A673 (cell line): ENCODE measurements at regions not wholly inside any gene's neighbourhood (a gene's known extent, or its start where the extent isn't known, plus 50 kb on each side); places are given as distances from the start of the nearest gene placed in this dataset.

Experiments used
- BruUV-seq: library from RNA; stranded (reverse); fragments of 400-500 nt; replicated peaks from 2 replicates; lab custom pipeline; 2021; lab: Mats Ljungman, UMichigan
- CTCF ChIA-PET: fragments of 300-600 bp; sonication (Branson Sonifier 250); formaldehyde crosslinking; loops from one replicate; lab custom pipeline; 2022; ENCODE audit warnings: antibody characterized with exemption; lab: Charles Lee
- POLR2A ChIA-PET: fragments of 300-600 bp; sonication (Branson Sonifier 250); formaldehyde crosslinking; loops from one replicate; lab custom pipeline; 2022; ENCODE audit warnings: antibody characterized with exemption; ENCODE audit not compliant: low non-redundant PET; lab: Charles Lee
- DNase-seq: peaks from one replicate; pipeline ENCODE4 v3.0.0-alpha.2; 2015; ENCODE audit warnings: low spot score
- H3K27ac ChIP-seq: fragments of 200-600 bp; sonication (generic); 2 replicates; pipeline ENCODE4 v1.5.1; 2016; ENCODE audit warnings: mixed run types, low read depth, mild to moderate bottlenecking, mixed read lengths, antibody characterized with exemption, low read length; ENCODE audit not compliant: poor library complexity, severe bottlenecking
- H3K27me3 ChIP-seq: fragments of 200-600 bp; sonication (generic); replicated peaks from 2 replicates; pipeline ENCODE4 v1.6.1; 2017; ENCODE audit warnings: mixed run types, low read depth, mild to moderate bottlenecking, mixed read lengths, antibody characterized with exemption, low read length; ENCODE audit not compliant: insufficient read depth, poor library complexity
- H3K36me3 ChIP-seq: fragments of 200-600 bp; sonication (generic); 2 replicates; pipeline ENCODE4 v1.6.1; 2016; ENCODE audit warnings: mixed run types, mild to moderate bottlenecking, mixed read lengths, antibody characterized with exemption, low read length; ENCODE audit not compliant: insufficient read depth, poor library complexity, severe bottlenecking
- H3K4me1 ChIP-seq: fragments of 200-600 bp; sonication (generic); 2 replicates; pipeline ENCODE4 v1.6.1; 2017; ENCODE audit warnings: mixed run types, mild to moderate bottlenecking, mixed read lengths, antibody characterized with exemption, low read length; ENCODE audit not compliant: insufficient read depth, poor library complexity, severe bottlenecking
- H3K4me3 ChIP-seq: fragments of 200-600 bp; sonication (generic); 2 replicates; pipeline ENCODE4 v1.5.1; 2016; ENCODE audit warnings: low read depth, mixed run types, mild to moderate bottlenecking, mixed read lengths, low read length; ENCODE audit not compliant: poor library complexity, severe bottlenecking
- H3K9me3 ChIP-seq: fragments of 200-600 bp; sonication (generic); 2 replicates; pipeline ENCODE4 v1.6.1; 2016; ENCODE audit warnings: mixed run types, low read depth, mild to moderate bottlenecking, mixed read lengths, antibody characterized with exemption, low read length; ENCODE audit not compliant: poor library complexity, severe bottlenecking
- EZH2 ChIP-seq: fragments of 200-600 bp; sonication (generic); IDR thresholded peaks from 2 replicates; pipeline ENCODE4 v1.6.1; 2017; ENCODE audit warnings: borderline replicate concordance, low read depth, mild to moderate bottlenecking, mixed read lengths, antibody characterized with exemption, low read length; ENCODE audit not compliant: poor library complexity, severe bottlenecking
- intact Hi-C: fragments of 100-400 bp; cut with micrococcal nuclease; formaldehyde crosslinking; loops from one replicate; pipeline ENCODE4 v1.10.0; 2022; ENCODE audit not compliant: unreplicated experiment
- TF ChIP-seq, protein P1 (sequence below): fragments of 300-800, 200-600 bp; sonication (generic); conservative IDR thresholded peaks from 2 replicates; pipeline ENCODE4 v1.5.1; 2017; ENCODE audit warnings: low read depth, mild to moderate bottlenecking, antibody characterized with exemption, low read length, moderate library complexity, mixed read lengths

DNA sequence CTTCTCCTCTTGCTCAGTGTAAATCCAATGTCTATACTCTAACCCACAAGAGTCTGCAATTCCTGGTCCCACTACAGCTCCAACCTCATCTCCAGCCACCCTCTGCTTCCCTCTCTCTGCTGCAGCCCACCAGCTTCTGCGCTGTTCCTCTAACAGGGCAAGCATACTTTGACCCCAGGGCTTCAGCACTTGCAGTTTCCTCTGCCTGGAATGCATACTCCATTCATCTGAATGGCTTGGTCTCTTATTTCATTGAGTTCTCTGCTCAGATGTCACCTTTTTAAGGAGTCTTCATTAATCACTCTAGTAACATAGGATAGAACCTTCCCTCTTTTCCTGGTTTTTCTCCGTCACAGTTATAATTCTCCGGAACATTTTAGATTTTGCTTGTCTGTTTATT is 141.6 kb downstream of the BUD13 start:
- Histone ChIP-seq H3K9me3 (no peaks in the 10 kb centered on the region), H3K27me3 (peaks cover 19% of the 10 kb centered on the region), H3K27ac (no peak overlapping the region), H3K4me1 (no peaks in the 10 kb centered on the region), H3K4me3 (no peak overlapping the region), H3K36me3 (no peaks in the 10 kb centered on the region)
- POLR2A ChIA-PET = no interaction called here
- BruUV-seq = no TSS peak
- CTCF ChIA-PET = no interaction called here
- DNase-seq = no peak
- intact Hi-C loops = no loop called here
- TF ChIP-seq EZH2 = no peak

DNA sequence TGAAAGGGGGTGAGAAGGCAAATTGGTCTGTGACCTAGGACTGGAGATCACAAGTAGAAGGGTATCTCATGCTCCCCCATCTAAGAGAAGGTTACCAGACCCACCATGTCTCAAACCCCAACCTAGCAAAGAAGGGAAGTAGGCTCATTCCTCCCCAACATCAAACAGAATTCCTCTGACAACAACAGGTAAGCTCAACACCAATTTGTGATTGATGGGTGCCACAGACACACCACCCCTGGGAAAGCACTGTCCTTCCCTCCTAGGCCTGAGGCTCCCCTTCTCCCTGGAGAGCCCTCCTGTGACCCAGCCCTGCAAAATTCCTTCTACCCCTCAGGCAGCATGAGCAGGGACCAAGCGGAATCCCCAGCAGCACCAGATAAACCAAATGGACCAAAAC is 154.3 kb downstream of the BUD13 start:
- no TSS peak for BruUV-seq
- TF ChIP-seq, protein P1, sequence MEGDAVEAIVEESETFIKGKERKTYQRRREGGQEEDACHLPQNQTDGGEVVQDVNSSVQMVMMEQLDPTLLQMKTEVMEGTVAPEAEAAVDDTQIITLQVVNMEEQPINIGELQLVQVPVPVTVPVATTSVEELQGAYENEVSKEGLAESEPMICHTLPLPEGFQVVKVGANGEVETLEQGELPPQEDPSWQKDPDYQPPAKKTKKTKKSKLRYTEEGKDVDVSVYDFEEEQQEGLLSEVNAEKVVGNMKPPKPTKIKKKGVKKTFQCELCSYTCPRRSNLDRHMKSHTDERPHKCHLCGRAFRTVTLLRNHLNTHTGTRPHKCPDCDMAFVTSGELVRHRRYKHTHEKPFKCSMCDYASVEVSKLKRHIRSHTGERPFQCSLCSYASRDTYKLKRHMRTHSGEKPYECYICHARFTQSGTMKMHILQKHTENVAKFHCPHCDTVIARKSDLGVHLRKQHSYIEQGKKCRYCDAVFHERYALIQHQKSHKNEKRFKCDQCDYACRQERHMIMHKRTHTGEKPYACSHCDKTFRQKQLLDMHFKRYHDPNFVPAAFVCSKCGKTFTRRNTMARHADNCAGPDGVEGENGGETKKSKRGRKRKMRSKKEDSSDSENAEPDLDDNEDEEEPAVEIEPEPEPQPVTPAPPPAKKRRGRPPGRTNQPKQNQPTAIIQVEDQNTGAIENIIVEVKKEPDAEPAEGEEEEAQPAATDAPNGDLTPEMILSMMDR = no peak
- no peak for TF ChIP-seq EZH2

DNA sequence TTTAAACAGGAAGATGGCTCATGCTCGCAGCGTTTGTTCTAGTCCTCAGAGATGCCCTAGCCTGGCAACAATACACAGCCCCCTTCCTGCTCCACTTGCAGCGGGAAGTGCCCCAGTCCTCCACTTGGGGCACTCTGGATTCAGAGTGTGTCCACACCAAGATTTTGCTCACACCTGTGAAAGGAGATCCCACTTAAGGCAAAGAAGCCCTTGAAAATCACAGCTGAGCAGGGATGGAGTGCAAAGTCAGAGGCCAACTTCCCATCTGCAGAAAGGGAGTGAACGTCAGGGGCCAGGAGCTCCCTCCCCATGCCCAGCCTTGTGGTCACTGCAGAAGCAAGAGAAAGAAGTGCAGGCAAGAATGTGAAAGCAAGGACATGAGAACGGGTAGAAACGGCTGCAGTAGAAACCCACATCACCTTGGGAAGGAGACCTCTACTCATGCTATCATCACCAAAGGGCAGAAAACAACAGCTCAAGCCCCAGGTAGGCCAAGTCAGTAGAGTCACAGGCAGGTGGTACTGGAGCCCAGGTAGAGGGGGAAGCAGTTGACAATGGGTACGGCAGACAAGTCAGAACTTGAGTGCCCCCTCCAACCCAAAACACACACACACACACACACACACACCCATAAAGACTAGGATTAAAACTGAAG is 157.4 kb downstream of the BUD13 start:
- intact Hi-C loops = no loop called here
- Histone ChIP-seq H3K27me3 (peaks cover 52% of the 10 kb centered on the region), H3K27ac (no peak overlapping the region), H3K4me3 (no peak overlapping the region), H3K4me1 (no peaks in the 10 kb centered on the region), H3K9me3 (no peaks in the 10 kb centered on the region), H3K36me3 (no peaks in the 10 kb centered on the region)
- ChIA-PET CTCF (no interaction called here), POLR2A (no interaction called here)
- no TSS peak for BruUV-seq
- no peak for DNase-seq
- TF ChIP-seq, protein P1 = no peak
- TF ChIP-seq EZH2 = no peak

More for the DNA sequence above, 154.3 kb downstream of the BUD13 start:
- no peak overlapping the region for H3K27ac ChIP-seq
- H3K36me3 ChIP-seq = no peaks in the 10 kb centered on the region
- H3K9me3 ChIP-seq = no peaks in the 10 kb centered on the region
- ChIA-PET CTCF (no interaction called here), POLR2A (no interaction called here)
- peaks cover 42% of the 10 kb centered on the region for H3K27me3 ChIP-seq
- no peak overlapping the region for H3K4me3 ChIP-seq
- intact Hi-C loops = no loop called here
- no peak for DNase-seq
- H3K4me1 ChIP-seq = no peaks in the 10 kb centered on the region
